GM12878 (cell line): ENCODE measurements at regions not wholly inside any gene's neighbourhood (a gene's known extent, or its start where the extent isn't known, plus 50 kb on each side); places are given as distances from the start of the nearest gene placed in this dataset.

ENCODE experiments used
- ATAC-seq: fragments of 200-7000 bp; cut with Tn5 transposase; 3 replicates; pipeline ENCODE4 v1.9.1; 2020; ENCODE audit warnings: mild to moderate bottlenecking, moderate library complexity
- BruUV-seq: library from RNA; stranded (reverse); fragments of 400-500 nt; replicated peaks from 2 replicates; lab custom pipeline; 2021; lab: Mats Ljungman, UMichigan
- CTCF ChIA-PET: fragments of 300-600 bp; sonication (Branson Sonifier 250); formaldehyde crosslinking; extraction: SDS; loops from one replicate; lab custom pipeline; 2021; ENCODE audit warnings: inconsistent platforms; lab: Yijun Ruan, JAX
- POLR2A ChIA-PET: fragments of 350-600 bp; formaldehyde crosslinking; extraction: SDS; loops from one replicate; lab custom pipeline; 2021; ENCODE audit warnings: inconsistent platforms; lab: Charles Lee
- RAD21 ChIA-PET: fragments of 300-600 bp; sonication (Branson Sonifier 250); formaldehyde crosslinking; loops from one replicate; lab custom pipeline; 2023; ENCODE audit warnings: antibody characterized with exemption; ENCODE audit not compliant: unreplicated experiment; lab: Charles Lee
- SMC1A ChIA-PET: fragments of 300-600 bp; sonication (Branson Sonifier 250); formaldehyde crosslinking; loops from one replicate; lab custom pipeline; 2023; ENCODE audit not compliant: unreplicated experiment, uncharacterized antibody; lab: Charles Lee
- DNase-seq: peaks from one replicate; pipeline ENCODE4 v3.0.0-alpha.2; 2011; ENCODE audit warnings: low read depth, low spot score
- FAIRE-seq: peaks from 3 replicates; lab custom pipeline; 2011; peaks lifted over from hg19 to GRCh38; lab: Jason Lieb, UNC
- H2AFZ ChIP-seq: 2 replicates; pipeline ENCODE4 v1.6.0; 2011; ENCODE audit warnings: low read depth, low read length, control low read depth; ENCODE audit not compliant: control insufficient read depth
- H3K27ac ChIP-seq: 2 replicates; pipeline ENCODE4 v1.5.1; 2011; ENCODE audit warnings: control low read depth; ENCODE audit not compliant: control insufficient read depth, insufficient read depth
- H3K27me3 ChIP-seq, 2 experiments: replicated peaks in 1 of 2; 2 replicates each; pipeline versions ENCODE4 v1.6.0 to v1.6.1; 2011; ENCODE audit warnings: low read length in 1 of 2; ENCODE audit not compliant: control insufficient read depth in 2 of 2, insufficient read depth in 2 of 2
- H3K36me3 ChIP-seq, 2 experiments: 2 replicates each; pipeline ENCODE4 v1.5.1; 2011; ENCODE audit warnings: low read length in 1 of 2; ENCODE audit not compliant: control insufficient read depth in 2 of 2, insufficient read depth in 2 of 2
- H3K4me1 ChIP-seq: 2 replicates; pipeline ENCODE4 v1.6.1; 2011; ENCODE audit warnings: mild to moderate bottlenecking, low read length, moderate library complexity, mixed read lengths; ENCODE audit not compliant: control insufficient read depth, insufficient read depth
- H3K4me2 ChIP-seq: 2 replicates; pipeline ENCODE4 v1.6.0; 2011; ENCODE audit warnings: control low read depth; ENCODE audit not compliant: control insufficient read depth, insufficient read depth
- H3K4me3 ChIP-seq: fragments of 200-600 bp; sonication (generic); 2 replicates; pipeline ENCODE4 v1.5.1; 2016
- H3K79me2 ChIP-seq: 2 replicates; pipeline ENCODE4 v1.6.0; 2011; ENCODE audit warnings: low read length; ENCODE audit not compliant: control insufficient read depth, insufficient read depth
- H3K9ac ChIP-seq: 2 replicates; pipeline ENCODE4 v1.8.0; 2011; ENCODE audit warnings: low read length, control low read depth, mixed read lengths; ENCODE audit not compliant: control insufficient read depth, insufficient read depth
- H3K9me3 ChIP-seq: replicated peaks from 3 replicates; pipeline ENCODE4 v1.5.1; 2011; ENCODE audit warnings: mild to moderate bottlenecking, low read length; ENCODE audit not compliant: control insufficient read depth, insufficient read depth
- H4K20me1 ChIP-seq: 2 replicates; pipeline ENCODE4 v1.6.0; 2011; ENCODE audit not compliant: control insufficient read depth, insufficient read depth
- BCL11A ChIP-seq: IDR thresholded peaks from 2 replicates; pipeline ENCODE4 v1.6.1; 2011; ENCODE audit warnings: low read depth, low read length
- CEBPB ChIP-seq, 2 experiments: fragments of 150-350 bp in 1 of 2; IDR thresholded peaks; 2 replicates each; pipeline ENCODE4 v1.6.1; 2012 to 2014; ENCODE audit warnings: low read depth in 2 of 2, low read length in 2 of 2, borderline replicate concordance in 1 of 2, inconsistent platforms in 1 of 2
- HDGF ChIP-seq: fragments of 450-650 bp; IDR thresholded peaks from 2 replicates; pipeline ENCODE4 v1.6.1; 2016; ENCODE audit warnings: antibody characterized with exemption
- MTA3 ChIP-seq: IDR thresholded peaks from 2 replicates; pipeline ENCODE4 v1.6.1; 2012; ENCODE audit warnings: low read length, inconsistent platforms, borderline replicate concordance
- NFYB ChIP-seq: IDR thresholded peaks from 2 replicates; pipeline ENCODE4 v1.6.1; 2011; ENCODE audit warnings: low read depth, mild to moderate bottlenecking, low read length, improper control_type of control experiment, moderate library complexity; ENCODE audit not compliant: insufficient read depth
- NRF1 ChIP-seq: conservative IDR thresholded peaks from 2 replicates; pipeline ENCODE4 v1.6.1; 2011; ENCODE audit warnings: mild to moderate bottlenecking, low read depth, low read length, improper control_type of control experiment
- PML ChIP-seq: IDR thresholded peaks from 2 replicates; pipeline ENCODE4 v1.6.1; 2012; ENCODE audit warnings: low read length, inconsistent platforms
- RUNX3 ChIP-seq: IDR thresholded peaks from 2 replicates; pipeline ENCODE4 v1.6.1; 2012; ENCODE audit warnings: low read length, inconsistent platforms
- SMC3 ChIP-seq: IDR thresholded peaks from 2 replicates; pipeline ENCODE4 v1.6.1; 2011; ENCODE audit warnings: low read length, improper control_type of control experiment, borderline replicate concordance
- SUZ12 ChIP-seq: fragments of 200-600 bp; sonication (generic); IDR thresholded peaks from one replicate; pipeline ENCODE4 v1.6.1; 2018; ENCODE audit warnings: antibody characterized with exemption, mild to moderate bottlenecking; ENCODE audit not compliant: unreplicated experiment
- TCF12 ChIP-seq: IDR thresholded peaks from 2 replicates; pipeline ENCODE4 v1.6.1; 2011; ENCODE audit warnings: low read depth, mild to moderate bottlenecking, low read length
- USF2 ChIP-seq: IDR thresholded peaks from 2 replicates; pipeline ENCODE4 v1.6.1; 2011; ENCODE audit warnings: low read depth, low read length, improper control_type of control experiment, borderline replicate concordance
- ZBTB11 ChIP-seq: fragments of 450-650 bp; formaldehyde crosslinking; IDR thresholded peaks from 2 replicates; pipeline ENCODE4 v1.5.0; 2022; ENCODE audit warnings: mild to moderate bottlenecking, missing genetic modification characterization
- ZNF217 ChIP-seq: fragments of 450-650 bp; IDR thresholded peaks from 2 replicates; pipeline ENCODE4 v1.6.1; 2017; ENCODE audit warnings: antibody characterized with exemption, mild to moderate bottlenecking
- ZNF687 ChIP-seq: fragments of 450-650 bp; IDR thresholded peaks from 2 replicates; pipeline ENCODE4 v1.6.1; 2017; ENCODE audit warnings: mild to moderate bottlenecking, moderate library complexity
- WGBS: methylation state at CpG from one replicate; pipeline ENCODE4 v1.1.6; 2016; ENCODE audit warnings: low lambda C conversion rate; ENCODE audit not compliant: insufficient replicate concordance, insufficient coverage; ENCODE audit errors: missing lambda C conversion rate; 5-methylcytosine and 5-hydroxymethylcytosine counted together
- in situ Hi-C: fragments of 300-500 bp; cut with MboI; formaldehyde crosslinking; loops from 9 replicates; pipeline ENCODE4 v1.14.3; 2018; ENCODE audit warnings: mixed read lengths
- intact Hi-C: fragments of 100-400 bp; cut with micrococcal nuclease; formaldehyde crosslinking; loops from one replicate; pipeline ENCODE4 v1.14.2; 2022; ENCODE audit not compliant: unreplicated experiment

- Histone ChIP-seq H2AFZ (no peak overlapping the region), H3K4me2 (no peak overlapping the region), H3K9ac (no peak overlapping the region), H3K79me2 (no peaks in the 10 kb centered on the region), H3K9me3 (no peaks in the 10 kb centered on the region), H3K27me3 (no peaks in the 10 kb centered on the region), H3K4me1 (no peaks in the 10 kb centered on the region), H3K4me3 (no peak overlapping the region), H4K20me1 (no peaks in the 10 kb centered on the region), H3K36me3 (no peaks in the 10 kb centered on the region), H3K27ac (no peak overlapping the region)
- POLR2A ChIA-PET = no interaction called here
- CTCF ChIA-PET = no interaction called here
- intact Hi-C loops (no loop called here), in situ Hi-C loops (no loop called here)
- RAD21 ChIA-PET = no interaction called here
- no TSS peak for BruUV-seq
- FAIRE-seq (no peak), ATAC-seq (no peak), DNase-seq (no peak)
- WGBS = 43% methylated on average over 1 of the region's 1 CpG
- SMC1A ChIA-PET = no interaction called here
- no peak for TF ChIP-seq HDGF
- no peak for TF ChIP-seq ZNF217
- no peak for TF ChIP-seq ZBTB11
- TF ChIP-seq ZNF687 = no peak
- TF ChIP-seq RUNX3 = no peak
- TF ChIP-seq NRF1 = no peak
- no peak for TF ChIP-seq MTA3
- TF ChIP-seq SMC3 = no peak
- no peak for TF ChIP-seq NFYB
- no peak for TF ChIP-seq BCL11A
- no peak for TF ChIP-seq CEBPB (IDR thresholded peaks at IDR 0.05; ENCODE audit: borderline replicate concordance in 1 of 2, low read depth in 2 of 2, low read length in 2 of 2)
- TF ChIP-seq USF2 = no peak
- TF ChIP-seq SUZ12 = no peak
- TF ChIP-seq PML = no peak
- no peak for TF ChIP-seq TCF12
These were observed 449.7 kb upstream of the USP15 start for GRCh38 chr12:61810486-61810885.
